HG02763 (cell line): ENCODE measurements at regions not wholly inside any gene's neighbourhood (a gene's known extent, or its start where the extent isn't known, plus 50 kb on each side); places are given as distances from the start of the nearest gene placed in this dataset.

Experiments
- ATAC-seq: cut with Tn5 transposase; IDR thresholded peaks from one replicate; pipeline ENCODE4 v1.9.1; 2021; ENCODE audit warnings: mild to moderate bottlenecking, moderate library complexity; ENCODE audit not compliant: unreplicated experiment

DNA sequence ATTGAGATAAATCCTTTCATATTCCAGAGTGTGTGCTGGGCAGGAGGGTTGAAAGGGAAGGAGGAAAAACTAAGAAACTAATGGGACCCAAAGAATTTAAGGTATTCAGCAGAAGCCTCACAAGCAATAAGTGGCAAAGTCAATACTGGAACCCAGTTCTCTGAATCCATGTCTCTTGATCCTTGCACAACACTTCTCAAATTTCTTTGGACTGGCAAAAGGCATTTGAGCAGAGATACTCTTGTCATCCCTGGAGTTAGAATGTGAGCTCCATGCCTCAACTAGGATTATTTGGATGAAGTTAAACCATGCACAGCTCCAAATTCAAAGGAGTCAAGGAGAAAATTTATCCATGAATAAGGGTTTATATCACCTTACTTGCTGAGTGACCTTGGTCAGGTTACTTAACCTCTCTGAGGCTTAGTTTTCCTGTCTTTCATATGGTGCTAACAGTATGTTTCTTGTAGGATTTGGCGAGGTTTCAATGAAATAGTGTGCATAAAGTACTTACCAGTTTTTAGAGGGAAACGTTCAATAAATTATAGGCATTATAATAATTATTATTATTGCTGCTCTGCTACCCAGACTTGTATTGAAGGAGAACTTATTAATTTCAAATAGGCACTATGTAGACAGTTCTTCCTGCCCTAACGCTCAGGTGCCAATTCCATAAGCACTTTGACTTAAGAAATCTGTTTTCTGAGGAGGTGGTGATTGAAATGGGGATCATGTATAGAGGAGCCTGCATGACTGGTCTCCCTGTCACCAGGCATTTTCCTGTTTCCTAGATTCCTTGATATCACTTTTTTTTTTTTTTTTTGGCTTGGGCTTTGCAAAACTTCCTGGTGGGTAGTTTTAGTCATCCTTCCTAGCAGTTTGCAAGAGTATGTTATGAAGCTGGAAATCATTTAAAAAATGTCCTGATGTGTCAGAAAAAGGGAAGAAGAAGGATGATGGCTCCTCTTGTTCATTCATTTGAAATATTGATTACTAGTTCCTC lies 125.0 kb upstream of the JUN start:
- no peak for ATAC-seq

DNA sequence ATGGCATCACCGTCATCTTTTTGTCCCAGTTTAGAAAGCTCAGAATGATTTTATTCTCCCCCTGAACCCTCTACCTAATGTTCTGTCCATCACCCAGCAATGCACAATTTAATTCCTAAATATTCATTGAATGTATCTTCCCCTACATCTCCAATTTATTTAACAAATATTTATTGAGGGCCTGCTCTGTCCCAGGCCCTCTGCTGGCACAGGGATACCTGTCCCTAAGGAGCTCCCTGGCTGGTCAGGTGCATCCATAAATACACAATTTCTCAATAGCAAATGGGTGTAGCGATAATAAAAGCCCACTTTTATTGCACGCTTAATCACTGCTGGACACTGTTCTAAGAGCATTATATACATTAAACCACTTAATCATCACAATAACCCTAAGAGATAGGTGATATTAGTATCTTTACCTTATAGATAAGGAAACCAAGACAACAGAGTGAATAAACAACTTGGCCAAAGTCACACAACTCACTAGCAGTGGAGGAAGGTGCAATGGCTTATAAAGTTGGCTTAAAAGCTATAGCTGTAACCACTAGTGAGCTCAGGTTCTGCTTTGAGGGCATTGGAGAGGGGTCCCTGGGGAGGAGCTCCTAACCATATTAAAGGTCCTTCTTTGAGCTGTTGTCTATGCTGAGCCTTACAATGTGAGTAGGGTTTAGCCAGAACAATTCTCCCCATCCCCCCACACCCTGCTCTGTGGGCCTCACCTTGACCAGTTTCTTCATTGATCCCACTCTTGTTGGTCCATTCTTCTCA lies 126.3 kb upstream of the JUN start:
- ATAC-seq = no peak

DNA sequence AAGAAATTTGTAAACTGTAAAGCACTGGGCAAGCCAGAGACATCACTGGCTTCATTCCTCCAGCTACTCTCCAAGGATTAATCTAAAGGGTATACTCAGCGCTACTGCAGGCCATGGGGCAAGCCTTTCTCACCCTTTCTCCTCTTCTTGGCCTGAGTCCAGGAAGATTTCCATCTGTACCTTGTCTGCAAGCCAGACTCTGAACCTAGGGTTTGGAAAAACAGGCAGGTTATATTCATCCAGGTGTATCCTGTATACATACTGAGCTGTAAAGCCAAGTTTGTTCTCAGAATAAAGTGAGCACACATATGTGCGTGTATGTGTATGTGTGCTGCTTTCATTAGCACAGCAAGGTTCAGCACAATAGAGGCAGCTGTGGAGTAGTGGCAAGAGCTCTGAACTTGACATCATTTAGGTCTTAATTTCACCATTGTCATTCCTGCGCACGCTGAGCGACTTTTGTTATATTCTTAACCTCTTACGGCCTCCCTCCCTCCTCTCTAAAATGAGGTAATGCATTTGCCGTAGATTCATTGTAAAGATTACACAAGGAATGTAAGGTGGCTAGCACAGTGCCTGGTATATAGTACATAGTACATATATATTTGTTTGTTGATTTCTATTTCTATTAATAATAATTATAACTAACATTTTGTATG lies 128.1 kb upstream of the JUN start:
- ATAC-seq = no peak

DNA sequence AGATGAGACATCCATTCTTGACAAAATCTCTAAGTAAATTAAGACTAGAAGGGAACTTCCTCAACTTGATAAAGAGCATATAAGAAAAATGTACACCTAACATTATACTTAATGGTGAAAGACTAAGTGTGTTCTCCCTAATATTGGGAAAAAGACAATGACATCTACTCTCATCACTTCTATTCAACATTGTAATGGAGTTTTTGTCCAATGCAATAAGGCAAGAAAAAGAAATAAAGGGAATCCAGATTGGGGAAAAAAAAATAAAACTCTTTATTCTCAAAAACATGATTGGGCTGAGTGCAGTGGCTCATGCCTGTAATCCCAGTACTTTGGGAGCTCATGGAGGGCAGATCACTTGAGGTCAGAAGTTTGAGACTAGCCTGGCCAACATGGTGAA lies 131.1 kb upstream of the JUN start:
- ATAC-seq = no peak

DNA sequence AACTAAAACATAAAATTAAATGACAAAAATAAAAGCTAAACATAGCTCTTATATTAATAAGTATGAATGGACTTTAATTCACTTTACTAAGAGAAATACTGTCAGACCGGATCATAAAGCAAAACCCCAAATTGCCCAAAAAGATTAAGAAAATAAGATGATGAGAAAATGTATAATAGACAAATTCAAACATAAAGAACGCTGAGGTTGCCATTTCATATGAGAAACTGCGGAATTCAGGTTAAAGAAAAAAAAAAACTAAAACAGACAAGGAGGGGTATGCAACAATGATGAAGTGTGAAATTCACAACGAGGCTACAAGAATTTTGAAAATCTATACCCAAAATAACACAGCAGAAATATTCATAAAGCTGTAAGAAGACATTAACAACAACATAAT lies 133.6 kb upstream of the JUN start:
- no peak for ATAC-seq

DNA sequence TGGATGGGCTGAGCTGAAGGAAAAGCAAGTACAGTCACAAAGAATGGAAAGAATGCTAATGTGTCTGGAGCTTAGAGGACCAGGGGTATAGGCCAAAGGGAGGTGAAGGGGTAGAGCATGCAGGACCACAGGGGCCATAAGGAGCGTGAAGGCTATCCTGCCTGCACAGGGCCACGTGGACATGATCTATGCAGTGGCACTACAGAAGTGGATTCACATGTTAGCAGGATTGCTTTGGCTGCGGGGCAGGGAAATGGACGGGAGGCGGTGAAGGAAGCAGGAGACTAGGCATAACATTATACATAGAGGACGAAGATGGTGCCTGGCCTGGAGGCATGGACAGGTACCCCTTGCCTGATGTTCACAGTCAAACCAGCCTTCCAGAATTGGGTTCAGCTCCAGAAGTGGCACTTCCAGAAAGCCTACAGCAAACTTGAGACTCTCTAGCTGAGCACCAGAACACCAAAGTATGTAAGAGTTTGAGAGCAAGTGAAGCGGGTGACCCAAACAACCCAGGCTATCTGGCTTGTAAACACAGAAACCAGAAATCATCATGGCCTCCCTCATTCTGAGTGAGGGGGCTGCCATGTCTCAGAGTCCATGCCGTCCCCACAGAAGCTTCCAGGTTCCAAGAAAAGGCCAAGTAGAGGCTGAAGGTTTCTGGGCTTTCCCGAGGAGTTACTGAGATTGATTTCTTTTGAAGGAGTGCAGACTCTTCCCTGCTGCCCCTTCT lies 135.5 kb upstream of the JUN start:
- ATAC-seq = no peak

DNA sequence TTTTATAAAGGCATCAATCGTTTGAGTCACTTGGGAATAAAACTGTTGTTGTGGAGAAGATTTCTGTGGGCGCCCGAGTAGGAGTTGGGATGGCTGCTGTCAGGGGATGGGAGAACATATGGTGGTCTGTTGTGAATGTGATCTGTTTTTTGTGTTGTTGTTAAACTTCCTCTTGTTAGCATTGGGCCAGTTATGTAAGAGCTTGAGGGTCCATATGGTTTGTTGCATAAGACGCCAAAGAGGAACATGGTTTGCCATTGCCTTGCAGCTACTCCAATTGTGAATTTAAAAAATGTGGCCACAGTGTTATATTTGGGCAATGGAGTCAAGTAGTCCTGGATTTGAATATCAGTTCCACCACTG lies 136.1 kb upstream of the JUN start:
- no peak for ATAC-seq

DNA sequence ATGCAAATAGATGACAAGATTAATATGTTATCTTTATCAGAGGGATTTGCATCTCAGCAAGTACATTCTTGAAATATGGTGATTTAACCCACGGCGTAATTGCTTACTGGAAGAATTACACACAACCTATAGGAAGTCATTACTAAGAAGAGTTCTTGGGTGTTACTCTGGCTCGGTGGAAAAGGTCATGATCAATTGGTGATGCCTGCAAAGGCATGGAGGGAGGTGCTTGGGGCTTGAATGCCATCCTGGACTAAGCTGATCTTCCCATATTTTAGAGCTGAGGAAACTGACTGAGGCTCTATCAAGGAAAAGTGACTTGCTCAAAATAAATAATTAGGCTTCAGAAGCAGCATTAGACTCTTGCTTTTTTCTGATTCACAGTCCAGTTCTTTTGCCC lies 137.5 kb upstream of the JUN start:
- no peak for ATAC-seq

DNA sequence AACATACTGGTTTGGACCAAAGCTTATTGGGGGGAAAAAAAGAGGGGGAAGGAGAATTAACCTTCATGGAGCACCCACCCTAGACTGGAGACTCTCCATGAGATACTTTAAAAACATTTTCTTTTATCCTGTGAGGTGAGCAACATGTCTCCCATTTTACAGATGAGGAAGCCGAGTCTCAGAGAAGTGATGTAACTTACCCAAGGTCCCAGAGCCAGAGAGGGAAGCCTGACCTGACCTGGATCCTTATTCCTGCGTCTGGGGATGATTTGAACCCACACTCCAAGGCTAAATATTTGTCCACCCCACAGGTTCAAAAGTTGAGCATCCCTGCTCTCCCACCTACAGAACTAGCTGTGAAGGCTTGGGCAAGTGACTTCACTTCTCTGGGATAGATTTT lies 137.9 kb upstream of the JUN start:
- no peak for ATAC-seq

DNA sequence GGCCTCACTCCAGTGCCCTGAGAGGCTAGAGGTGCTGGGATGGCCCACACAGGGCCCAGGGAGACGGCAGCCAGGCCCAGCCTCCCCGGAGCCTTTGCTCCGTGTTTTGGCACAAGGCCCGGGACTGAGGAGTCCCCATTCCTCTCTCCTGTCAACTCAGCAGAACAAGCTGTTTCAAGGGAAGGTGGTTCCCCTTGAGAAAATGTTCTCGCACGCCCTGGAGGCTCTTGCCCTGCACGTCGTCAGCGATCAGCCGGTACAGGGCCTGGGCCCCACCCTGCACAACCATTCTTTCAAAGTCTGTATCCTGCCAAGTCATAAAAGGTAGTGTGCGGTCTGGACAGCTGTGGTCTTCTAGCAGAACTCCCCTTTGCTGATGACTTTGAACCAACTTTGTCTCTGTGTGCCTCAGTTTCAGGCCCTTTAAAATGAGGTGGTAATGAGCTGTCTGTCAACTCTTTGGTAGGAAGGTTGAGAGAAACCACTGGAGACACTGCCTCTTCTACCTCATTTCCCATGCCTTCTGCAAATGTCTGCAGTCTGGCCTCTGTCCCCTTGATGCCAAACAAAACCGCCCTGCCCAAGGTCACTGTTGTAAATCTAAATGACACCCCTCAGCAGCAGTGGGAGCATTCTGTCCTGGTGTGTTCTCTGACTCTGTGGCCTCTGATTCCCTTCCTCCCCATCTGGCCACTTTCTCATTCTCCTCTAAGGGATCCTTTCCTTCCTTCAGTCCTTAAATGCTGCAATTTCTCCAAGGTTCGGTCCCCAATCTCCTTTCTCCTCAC lies 138.6 kb upstream of the JUN start:
- ATAC-seq = peak; percentile 90

DNA sequence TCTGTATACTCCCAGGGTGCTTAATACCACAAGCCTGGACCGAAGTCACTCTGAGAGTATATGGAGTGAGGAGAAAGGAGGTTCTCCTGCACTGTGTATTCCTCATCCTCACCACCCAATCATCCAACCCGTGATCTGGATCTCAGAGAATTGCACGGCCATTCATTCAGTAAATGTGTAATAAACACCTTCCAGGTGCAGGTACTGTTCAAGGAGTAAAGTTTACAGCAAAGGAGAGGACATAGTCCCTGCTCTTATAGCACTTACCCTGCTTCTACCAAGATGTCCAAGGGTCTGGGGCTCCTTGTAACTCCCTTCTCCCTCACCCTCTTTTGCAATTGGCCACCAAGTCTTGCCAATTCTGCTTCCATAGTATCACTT lies 139.2 kb upstream of the JUN start:
- no peak for ATAC-seq

DNA sequence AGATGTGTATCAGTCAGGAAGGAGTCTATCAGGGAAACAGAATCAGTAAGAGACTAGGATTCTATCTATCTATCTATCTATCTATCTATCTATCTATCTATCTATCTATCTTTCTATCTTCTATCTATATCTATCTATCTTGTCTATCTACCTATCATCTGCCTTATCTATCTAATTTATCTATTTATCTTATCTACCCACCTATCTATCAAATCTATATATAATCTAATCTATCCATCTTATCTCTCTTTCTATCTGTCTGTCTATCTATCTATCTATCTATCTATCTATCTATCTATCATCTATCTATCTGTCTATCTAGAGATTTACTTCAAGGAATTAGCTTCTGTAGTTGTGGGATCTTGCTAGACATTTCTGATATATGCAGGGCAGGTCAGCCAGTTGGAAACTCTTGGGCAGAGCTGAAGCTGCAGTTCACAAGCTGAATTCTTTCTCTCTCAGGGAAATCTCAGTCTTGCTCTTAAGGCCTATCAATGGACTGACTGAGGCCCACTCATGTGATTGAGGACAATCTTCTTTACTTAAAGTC lies 140.2 kb upstream of the JUN start:
- no peak for ATAC-seq

DNA sequence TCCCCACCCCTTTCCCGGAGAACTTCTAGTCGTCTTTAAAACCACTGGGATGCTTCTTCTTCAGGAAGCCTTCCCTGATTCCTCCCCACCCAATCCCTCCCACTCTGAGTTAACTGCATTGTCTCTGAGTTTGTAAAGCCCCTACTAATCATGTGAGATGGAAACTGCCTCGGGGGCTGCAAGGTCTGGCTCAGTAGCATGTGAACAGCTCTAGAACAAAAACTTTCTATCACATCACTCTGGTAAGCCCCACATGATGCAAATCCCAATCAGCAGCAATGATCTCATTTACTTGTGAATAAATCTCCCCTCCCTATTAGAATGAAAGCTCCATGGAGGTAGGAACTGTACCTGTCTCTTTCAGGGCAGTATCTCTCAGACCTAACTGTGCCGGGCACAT lies 141.0 kb upstream of the JUN start:
- ATAC-seq = no peak

DNA sequence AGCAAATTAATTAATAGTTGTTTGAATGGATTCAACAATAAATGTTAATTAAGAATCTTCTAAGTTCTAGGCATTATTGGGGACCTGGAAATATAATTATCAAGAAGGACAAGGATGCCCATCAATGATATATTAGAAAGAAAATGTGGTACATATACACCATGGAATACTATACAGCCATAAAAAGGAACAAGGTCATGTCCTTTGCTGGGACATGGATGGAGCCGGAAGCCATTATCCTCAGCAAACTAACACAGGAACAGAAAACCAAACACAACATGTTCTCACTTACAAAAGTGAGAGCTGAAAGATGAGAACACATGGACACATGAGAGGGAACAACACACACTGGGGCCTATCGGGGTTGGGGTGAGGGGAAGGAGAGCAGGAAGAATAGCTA lies 141.4 kb upstream of the JUN start:
- no peak for ATAC-seq

DNA sequence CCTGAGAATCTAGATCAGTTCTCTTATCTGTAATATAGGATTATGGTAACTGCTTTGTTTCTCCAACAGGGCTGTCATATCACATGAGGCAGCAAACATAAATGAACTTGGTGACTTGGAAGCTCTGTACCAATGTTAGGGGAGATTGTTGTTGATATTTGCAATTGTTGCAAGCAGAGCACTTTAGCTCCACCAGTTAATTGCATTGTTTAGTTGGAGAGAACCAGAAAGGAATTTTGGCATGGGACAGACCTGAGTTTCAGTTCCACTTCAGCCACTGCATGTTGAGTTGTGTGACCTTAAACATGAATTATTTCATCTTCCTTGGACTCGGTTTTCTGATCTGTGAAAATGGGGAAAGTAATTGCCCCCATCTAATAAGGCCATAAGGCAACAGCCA lies 142.3 kb upstream of the JUN start:
- ATAC-seq = no peak

DNA sequence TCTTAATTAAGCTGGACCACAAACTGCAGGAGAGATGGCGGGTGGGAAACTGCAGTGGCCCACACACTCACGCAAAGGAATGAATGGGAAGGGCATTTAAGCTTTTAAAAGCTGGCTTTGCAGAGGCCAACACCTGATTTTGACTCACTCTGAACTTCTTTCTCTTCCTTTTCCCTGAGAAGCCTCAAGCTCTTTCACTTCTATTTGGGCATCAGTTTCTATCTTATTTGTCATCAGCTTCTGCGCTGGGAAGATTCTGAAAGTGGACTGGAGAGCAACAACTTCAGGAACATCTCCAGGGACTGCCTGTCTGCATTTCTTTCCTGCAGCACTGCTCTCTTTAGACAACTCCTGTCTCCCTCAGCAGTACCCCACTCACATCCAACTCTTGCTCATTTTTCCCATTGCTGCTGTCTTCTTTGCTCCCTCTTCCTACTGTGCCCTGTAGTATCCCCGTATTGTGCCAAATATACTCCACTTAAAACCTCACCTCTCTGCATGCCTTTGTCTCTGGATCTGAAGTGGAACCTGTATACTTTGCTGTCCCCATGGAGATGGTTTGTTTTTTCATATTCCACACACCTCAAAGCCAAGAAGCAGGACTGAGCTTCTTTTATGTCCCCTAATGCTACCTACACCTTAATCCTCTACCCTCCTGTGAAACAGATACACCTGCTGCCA lies 143.3 kb upstream of the JUN start:
- no peak for ATAC-seq

DNA sequence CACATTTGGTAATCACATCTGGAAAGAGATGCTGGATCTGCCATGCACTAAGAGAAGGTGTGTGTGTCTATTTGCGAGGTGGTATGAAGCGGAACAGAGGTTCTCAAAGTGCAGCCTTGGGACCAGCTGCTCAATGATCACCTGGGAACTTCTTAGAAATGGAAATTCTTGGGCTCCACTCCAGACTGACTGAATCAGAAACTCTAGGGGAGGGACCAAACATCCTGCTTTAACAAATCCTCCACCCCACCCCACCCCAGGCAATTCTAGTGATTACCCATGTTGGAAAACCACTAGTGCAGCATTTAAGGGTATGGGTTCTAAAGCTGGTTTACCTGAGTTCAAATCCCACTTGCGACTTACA lies 143.9 kb upstream of the JUN start:
- ATAC-seq = no peak

DNA sequence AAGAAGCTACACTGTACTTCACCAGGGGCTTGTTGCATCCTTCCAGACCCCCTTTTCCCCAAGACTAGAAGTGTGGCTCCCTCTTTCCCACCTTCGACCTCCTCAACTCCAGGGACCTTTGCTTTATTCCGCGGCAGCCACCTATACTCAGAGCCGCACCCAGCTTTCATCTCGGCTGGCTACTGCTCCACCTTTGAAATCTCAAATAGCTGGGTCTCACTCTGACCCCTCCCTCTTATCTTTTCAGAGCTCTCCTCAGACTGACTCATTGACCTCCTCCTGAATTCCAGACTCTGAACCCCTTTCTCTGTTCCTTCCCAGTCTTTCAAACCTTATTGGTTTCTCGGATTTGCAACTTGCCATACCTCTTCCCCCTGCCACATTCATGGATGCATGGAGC lies 144.7 kb upstream of the JUN start:
- no peak for ATAC-seq

DNA sequence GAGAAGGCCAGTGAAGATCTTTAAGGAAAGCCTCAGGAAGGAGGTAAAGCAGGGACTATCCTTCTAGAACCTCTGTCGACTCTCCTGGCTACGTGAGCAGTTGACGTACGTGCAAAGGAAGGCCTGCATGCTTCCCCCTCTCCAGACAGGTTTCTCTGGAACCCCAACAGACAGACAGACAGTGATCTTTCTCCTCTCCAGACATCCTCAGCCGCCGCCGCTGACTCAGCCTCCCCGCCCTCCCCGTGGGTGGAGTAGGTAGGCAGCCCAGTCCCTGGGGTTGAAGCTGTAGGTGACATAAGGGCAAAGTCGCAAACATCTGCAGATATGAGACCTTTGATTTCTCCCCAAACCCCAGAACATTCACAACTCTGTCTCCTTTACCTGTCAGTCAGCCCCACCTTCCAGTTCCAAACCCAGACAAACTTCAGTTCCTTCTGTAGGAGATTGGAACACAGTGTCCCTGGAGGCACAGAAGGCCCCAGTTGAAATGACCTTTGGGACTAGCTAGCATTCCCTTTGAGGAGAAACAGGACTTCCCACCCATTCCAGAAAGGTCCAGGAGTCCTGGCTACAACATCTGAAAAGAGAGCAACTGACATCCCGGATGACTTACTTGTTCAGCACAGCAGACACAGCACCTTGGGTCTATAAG lies 146.0 kb upstream of the JUN start:
- ATAC-seq = no peak
